ENCODE measurements at regions not wholly inside any gene's neighbourhood (a gene's known extent, or its start where the extent isn't known, plus 50 kb on each side); places are given as distances from the start of the nearest gene placed in this dataset.

- H3K9me3 ChIP-seq (ENCODE audit: control insufficient read depth, insufficient read depth, low read depth, low read length) = no peaks in the 10 kb centered on the region
- H3K4me3 ChIP-seq (ENCODE audit: low read depth, low read length) = no peak overlapping the region
- no peaks in the 10 kb centered on the region for H3K36me3 ChIP-seq (ENCODE audit: control insufficient read depth in 2 of 2, insufficient read depth in 1 of 2, low read length in 2 of 2)
- TF ChIP-seq ZNF175 (tag by site-specific recombination; IDR thresholded peaks at IDR 0.05) (no peak), KLF9 (tag by site-specific recombination; IDR thresholded peaks at IDR 0.05; ENCODE audit: low read depth) (no peak), ZNF266 (tag by site-specific recombination; IDR thresholded peaks at IDR 0.05; ENCODE audit: low read depth) (no peak), ZNF707 (tag by site-specific recombination; IDR thresholded peaks at IDR 0.05) (no peak), ZNF473 (tag by site-specific recombination; IDR thresholded peaks at IDR 0.05) (no peak), ZNF202 (tag by site-specific recombination; IDR thresholded peaks at IDR 0.05; ENCODE audit: borderline replicate concordance) (no peak), ZNF292 (tag by site-specific recombination; IDR thresholded peaks at IDR 0.05; ENCODE audit: borderline replicate concordance, low read depth) (no peak), ZNF174 (tag by site-specific recombination; IDR thresholded peaks at IDR 0.05) (no peak)
- ChIA-PET POLR2A (no interaction called here), CTCF (interaction anchor here (0.8 to 1.0 kb wide), 2 partner anchors 23 to 279 kb away, joined by 4 to 5 read pairs; no protein-coding TSS in a partner anchor)
- no peak overlapping the region for H3K27ac ChIP-seq (ENCODE audit: extremely low read depth, low read depth, low read length)
- no peaks in the 10 kb centered on the region for H3K4me1 ChIP-seq (ENCODE audit: control insufficient read depth, insufficient read depth, low read length)
These were observed 60.7 kb upstream of the CTTNBP2NL start for GRCh38 chr1:112335351-112335750.

DNA sequence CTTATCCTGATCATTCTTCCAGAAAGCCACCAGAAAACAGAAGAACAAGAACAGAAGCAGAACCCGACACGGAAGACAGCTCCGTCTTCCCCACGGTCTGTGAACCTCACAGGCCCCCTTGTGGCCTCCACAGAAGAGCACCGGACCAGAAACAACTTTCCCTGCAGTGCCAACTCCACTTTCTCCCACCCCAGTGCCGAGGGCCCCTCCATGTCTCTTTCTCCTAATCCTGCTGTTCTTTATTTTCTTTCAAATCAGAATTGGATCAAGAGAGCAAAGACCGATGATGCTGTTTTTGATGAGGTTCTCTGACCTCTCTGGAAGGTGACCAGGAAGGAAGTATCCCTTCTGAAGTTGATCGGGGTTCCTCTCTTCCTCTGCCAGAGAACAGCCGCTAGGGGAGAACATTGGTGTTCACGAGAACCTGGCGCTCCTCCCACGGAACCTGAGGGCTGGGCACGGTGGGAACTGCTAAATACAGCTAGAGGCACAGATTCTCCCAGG is 58.9 kb upstream of the CTTNBP2NL start:
- no peaks in the 10 kb centered on the region for H3K36me3 ChIP-seq (ENCODE audit: control insufficient read depth in 2 of 2, insufficient read depth in 1 of 2, low read length in 2 of 2)
- H3K9me3 ChIP-seq (ENCODE audit: control insufficient read depth, insufficient read depth, low read depth, low read length) = no peaks in the 10 kb centered on the region
- no peak overlapping the region for H3K27ac ChIP-seq (ENCODE audit: extremely low read depth, low read depth, low read length)
- H3K4me1 ChIP-seq (ENCODE audit: control insufficient read depth, insufficient read depth, low read length) = no peaks in the 10 kb centered on the region
- H3K4me3 ChIP-seq (ENCODE audit: low read depth, low read length) = no peak overlapping the region
- CTCF ChIA-PET = interaction anchor here (0.7 to 1.6 kb wide), 8 partner anchors 18 to 119 kb away, joined by 3 to 14 read pairs (median 4); no protein-coding TSS in a partner anchor
- TF ChIP-seq ZNF654 (tag by site-specific recombination; IDR thresholded peaks at IDR 0.05; ENCODE audit: low read depth) (peak; percentile 24; the same call in 1 of the 2 replicates), ZNF341 (tag by site-specific recombination; IDR thresholded peaks at IDR 0.05; ENCODE audit: low read depth) (peak; percentile 38; the same call in 1 of the 2 replicates), ZBTB17 (tag by site-specific recombination; IDR thresholded peaks at IDR 0.05) (peak; percentile 37; the same call in 1 of the 2 replicates)
- TF ChIP-seq, protein P1, sequence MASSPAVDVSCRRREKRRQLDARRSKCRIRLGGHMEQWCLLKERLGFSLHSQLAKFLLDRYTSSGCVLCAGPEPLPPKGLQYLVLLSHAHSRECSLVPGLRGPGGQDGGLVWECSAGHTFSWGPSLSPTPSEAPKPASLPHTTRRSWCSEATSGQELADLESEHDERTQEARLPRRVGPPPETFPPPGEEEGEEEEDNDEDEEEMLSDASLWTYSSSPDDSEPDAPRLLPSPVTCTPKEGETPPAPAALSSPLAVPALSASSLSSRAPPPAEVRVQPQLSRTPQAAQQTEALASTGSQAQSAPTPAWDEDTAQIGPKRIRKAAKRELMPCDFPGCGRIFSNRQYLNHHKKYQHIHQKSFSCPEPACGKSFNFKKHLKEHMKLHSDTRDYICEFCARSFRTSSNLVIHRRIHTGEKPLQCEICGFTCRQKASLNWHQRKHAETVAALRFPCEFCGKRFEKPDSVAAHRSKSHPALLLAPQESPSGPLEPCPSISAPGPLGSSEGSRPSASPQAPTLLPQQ (tag by site-specific recombination; IDR thresholded peaks at IDR 0.05) = no peak
- POLR2A ChIA-PET = no interaction called here

DNA sequence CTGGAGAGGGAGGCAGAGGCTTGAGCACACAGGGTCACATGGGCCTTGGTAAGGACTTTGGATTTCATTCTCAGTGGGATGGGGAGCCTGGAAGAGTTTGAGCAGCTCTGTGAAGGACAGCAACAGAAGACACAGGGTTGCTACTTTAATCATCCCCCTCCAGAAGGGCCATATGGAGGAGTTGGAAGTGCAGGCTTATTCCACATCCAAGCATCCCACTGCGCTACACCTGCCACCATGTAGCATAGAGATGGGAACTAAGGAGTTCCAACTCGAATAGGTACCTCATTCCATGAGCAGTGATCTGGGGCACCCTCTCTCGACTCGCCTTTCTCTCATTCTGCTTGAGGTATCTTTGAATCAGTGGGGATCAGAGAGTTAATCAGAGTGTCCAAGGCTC is 54.0 kb upstream of the CTTNBP2NL start:
- POLR2A ChIA-PET = no interaction called here
- Histone ChIP-seq H3K4me3 (ENCODE audit: low read depth, low read length) (no peak overlapping the region), H3K36me3 (ENCODE audit: control insufficient read depth in 2 of 2, insufficient read depth in 1 of 2, low read length in 2 of 2) (no peaks in the 10 kb centered on the region), H3K9me3 (ENCODE audit: control insufficient read depth, insufficient read depth, low read depth, low read length) (no peaks in the 10 kb centered on the region), H3K27ac (ENCODE audit: extremely low read depth, low read depth, low read length) (no peak overlapping the region), H3K4me1 (ENCODE audit: control insufficient read depth, insufficient read depth, low read length) (no peaks in the 10 kb centered on the region)
- CTCF ChIA-PET = no interaction called here
- TF ChIP-seq ZSCAN30 (tag by site-specific recombination; IDR thresholded peaks at IDR 0.05) = no peak

GRCh38 chr1:112342558-112342957 is 53.5 kb upstream of the CTTNBP2NL start:
- H3K36me3 ChIP-seq (ENCODE audit: control insufficient read depth in 2 of 2, insufficient read depth in 1 of 2, low read length in 2 of 2) = no peaks in the 10 kb centered on the region
- no peak overlapping the region for H3K4me3 ChIP-seq (ENCODE audit: low read depth, low read length)
- H3K9me3 ChIP-seq (ENCODE audit: control insufficient read depth, insufficient read depth, low read depth, low read length) = no peaks in the 10 kb centered on the region
- H3K4me1 ChIP-seq (ENCODE audit: control insufficient read depth, insufficient read depth, low read length) = no peaks in the 10 kb centered on the region
- no peak for TF ChIP-seq ZBTB48 (tag by site-specific recombination; IDR thresholded peaks at IDR 0.05)
- no peak overlapping the region for H3K27ac ChIP-seq (ENCODE audit: extremely low read depth, low read depth, low read length)
- ChIA-PET POLR2A (no interaction called here), CTCF (interaction anchor here (1.5 kb wide), 1 partner anchor 17 kb away, joined by 7 read pairs; no protein-coding TSS in a partner anchor)

Measured in HEK293 (cell line).